Raji (cell line): ENCODE measurements at regions not wholly inside any gene's neighbourhood (a gene's known extent, or its start where the extent isn't known, plus 50 kb on each side); places are given as distances from the start of the nearest gene placed in this dataset.

Experiments
- POLR2A ChIP-seq: IDR thresholded peaks from 2 replicates; pipeline ENCODE4 v1.6.1; 2011; ENCODE audit warnings: low read depth, low read length, control low read depth; ENCODE audit not compliant: insufficient read depth

DNA sequence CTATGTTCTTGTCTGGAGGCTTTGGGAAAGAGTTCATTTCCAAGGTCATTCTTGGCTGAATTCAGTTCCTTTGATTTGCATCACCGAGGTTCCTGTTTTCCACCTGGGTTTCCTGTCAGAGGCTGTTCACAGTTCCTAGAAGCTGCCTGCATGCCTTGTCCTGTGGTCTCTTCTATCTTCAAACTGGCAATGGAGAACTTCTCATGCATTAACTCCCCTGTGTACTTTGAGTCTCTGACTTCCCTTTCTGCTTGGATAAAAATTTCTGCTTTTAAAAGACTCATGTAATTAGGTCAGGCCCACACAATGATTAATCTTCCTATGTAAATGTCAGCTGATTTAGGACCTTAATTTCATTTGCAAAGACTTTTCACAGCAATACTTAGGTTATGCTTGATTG lies 499.3 kb upstream of the FANCL start:
- TF ChIP-seq POLR2A = no peak

DNA sequence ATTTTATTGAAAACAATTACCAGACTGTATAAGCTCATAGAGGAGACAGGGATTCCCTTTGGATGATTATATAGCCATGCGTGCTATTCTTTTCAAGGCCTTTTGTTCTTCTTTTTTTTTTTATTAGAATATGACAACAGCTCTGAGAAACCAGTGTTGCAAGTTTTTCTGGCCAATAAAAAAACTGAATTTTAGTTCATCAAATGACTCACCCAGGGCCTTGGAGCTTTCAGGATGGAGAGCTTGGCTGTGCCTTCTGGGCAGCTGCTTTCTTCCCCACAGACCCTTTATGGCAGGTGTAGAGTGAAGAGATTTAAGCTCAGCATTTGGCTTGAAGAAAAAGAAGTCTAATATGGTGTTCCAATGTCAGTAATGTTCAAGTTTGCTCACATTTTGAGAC lies 497.9 kb upstream of the FANCL start:
- no peak for TF ChIP-seq POLR2A

DNA sequence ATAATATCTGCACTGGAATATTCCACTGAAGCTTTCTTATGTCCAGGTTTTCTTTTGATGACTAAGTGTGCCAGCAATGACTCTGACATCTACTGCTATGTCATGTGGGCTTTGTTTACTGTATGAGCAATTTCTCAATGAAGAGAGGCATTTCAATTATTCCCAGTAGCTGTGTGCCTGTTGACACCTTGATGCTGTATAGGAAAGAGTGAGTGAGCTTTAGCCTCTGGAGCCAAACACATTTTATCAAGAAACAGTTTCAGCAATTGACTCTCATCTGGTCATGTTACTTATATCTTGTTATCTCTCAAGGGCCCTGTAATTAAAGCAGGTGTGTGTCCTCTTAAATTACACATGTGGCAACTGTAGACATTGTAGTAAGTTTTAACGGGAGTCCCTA lies 493.2 kb upstream of the FANCL start:
- no peak for TF ChIP-seq POLR2A

DNA sequence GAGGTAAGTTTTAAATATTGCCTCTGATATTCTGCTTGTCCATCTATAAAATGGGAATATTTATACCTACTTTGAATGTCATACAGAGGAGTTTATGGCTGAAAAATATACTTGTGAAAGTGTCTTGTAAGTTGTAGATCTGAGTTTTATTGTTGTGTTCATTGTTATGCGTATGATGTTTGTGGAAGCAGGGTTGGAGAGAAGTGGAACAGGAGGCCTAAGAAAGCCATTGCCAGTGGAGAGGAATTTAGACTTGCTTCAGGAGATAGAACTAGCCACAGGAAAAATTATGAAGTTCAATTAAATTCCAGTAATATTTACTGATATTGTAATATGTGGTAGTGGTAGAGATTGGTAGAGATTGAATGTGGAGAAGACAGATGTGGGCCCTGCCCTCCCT lies 491.9 kb upstream of the FANCL start:
- TF ChIP-seq POLR2A = no peak

DNA sequence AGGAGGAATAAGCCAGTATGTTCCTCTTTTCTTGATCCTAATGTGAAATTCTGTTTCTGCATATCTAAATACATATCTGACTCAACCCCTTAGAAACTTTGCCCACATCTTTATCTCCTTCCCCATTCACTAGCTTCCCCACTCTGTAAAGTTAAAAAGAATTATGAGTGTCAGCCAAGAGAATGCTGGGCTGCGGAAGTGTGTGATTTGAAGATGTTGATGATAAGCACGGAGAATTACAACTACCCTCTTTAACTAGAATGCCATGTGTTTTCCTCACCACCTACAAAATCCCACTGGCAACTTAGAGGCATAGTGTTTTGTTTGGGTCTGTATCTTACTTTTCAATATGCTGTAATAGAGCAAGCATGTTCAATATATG lies 490.4 kb upstream of the FANCL start:
- no peak for TF ChIP-seq POLR2A

DNA sequence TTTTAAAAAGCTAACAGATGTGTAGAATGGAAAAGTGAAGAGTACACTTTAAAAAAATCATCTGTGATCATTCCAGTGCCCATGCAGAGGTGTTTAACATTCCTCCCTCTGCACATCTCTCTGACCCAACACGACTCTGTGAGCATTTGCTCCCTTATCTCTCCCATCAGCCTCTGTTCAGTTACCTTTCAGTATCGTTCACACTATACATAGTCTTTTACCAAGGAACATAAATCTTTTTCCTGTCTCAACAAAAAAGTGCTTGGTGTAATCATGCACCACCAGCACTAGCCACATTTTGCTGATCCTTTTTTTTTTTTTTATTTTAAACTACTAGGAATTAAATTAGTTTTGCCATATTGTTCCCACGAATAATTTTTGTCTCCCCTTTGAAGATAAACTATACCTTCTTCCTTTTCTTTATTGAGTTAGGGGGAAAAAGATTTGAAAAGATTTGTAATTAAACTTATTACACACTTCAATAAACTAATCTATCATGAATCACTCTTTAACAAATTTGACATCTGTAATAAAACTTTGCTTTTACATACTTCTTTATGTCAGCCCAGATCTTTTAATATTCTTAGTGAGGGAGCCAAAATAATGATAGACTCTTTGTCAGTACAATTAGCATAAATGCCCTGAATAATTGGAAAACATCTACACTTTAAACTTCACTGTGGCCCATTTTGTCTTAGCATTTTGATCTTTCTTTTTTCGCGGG lies 489.8 kb upstream of the FANCL start:
- no peak for TF ChIP-seq POLR2A

DNA sequence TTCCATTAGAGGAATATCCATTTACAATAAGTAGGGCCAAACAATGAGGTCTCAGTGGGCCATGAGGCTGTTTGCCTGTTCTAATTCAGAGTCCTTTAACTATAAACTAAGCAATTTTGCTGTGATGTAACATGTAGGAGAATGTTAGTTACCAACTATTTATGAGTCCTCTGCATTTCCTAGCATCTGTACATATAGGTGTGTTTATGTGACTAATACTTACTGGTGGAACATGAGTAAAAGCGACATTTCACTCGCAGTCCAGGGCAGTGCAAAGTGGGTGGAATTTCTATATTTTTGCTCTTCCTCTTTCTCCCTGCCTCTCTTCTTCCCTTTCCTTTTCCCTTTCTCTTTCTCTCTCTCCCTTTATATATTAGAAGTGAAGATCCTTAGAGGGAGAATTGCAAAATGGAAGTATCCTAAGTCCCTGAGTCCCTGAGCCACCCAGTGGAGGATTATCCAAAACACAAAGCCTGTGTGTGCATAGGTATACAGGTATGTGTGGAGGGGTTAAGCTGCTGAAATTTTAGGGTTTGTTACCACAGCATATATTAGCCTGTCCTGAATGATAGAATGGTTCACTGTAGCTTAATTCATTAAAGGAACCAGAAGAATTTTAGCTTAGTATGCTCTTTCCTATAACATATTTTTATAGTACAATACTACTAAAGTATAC lies 487.0 kb upstream of the FANCL start:
- TF ChIP-seq POLR2A = no peak

DNA sequence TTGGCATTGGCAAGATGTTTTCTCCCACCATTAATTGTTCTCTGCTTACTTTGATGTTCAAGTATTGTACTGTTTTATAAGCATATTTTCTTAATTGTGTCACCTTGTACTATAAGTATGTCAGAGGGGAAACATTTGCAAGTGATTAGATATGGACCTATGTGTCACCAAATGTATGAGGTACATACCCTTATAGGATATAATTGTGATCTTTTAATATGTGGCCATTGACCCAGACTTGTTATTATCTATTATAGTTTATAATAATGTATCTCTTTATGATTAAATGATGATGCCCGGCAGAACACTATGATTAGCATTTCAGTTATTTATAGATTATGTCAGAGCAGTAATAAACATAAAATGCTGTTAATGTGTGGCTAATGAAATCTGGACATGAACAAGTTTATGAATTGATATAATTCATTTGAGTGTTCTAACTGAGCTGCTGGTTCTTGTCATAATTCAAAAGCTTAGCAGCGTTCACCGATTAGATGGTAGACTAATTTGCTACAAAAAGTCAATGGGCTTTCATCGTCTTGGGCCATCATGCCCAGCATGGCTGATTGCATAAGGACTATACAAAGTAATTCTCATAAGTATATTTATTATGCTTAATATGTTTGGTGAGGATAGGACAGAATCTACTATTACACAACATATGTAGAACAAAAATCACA lies 480.9 kb upstream of the FANCL start:
- no peak for TF ChIP-seq POLR2A

DNA sequence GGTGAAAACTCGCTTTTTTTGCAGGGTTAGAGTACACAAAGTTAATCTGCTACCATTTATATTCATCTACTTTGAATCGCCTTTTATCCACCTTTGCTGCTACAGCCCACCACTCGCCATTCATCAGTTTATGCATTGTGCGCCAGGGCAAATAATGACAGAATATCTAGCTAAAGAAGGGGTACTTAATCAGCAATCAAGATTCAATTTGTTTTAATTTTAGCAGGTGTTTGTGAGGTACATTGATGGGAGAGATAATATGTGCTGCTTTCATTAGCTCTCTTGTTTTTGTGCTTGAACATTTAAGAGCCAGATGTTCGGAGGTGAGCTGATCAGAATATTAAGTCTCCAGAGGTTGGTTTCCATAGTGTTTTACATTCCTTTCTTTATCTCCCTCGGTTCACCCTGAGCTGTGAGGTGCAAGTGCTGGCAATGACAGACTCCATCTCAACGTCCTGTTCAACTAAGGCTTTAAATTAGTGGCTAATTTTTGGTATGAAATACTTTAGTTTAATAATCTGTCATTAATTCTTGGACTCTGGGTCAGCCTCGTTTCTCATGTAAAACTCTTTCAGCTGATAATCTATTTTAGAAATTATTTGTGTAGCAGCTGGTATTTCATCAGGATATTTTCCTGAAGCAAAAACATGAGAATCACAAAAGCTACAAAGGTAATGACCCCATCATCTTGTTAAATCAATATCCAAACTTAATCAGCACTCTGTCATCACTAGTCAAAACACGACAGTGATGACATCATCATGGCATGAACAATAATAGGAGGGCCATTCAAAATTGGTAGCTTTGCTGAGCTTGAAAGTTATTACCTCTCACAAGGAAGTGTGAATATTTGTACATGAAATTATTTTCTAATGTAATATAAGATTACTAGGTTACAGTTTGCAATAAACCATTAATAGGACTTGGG lies 479.9 kb upstream of the FANCL start:
- TF ChIP-seq POLR2A = no peak

DNA sequence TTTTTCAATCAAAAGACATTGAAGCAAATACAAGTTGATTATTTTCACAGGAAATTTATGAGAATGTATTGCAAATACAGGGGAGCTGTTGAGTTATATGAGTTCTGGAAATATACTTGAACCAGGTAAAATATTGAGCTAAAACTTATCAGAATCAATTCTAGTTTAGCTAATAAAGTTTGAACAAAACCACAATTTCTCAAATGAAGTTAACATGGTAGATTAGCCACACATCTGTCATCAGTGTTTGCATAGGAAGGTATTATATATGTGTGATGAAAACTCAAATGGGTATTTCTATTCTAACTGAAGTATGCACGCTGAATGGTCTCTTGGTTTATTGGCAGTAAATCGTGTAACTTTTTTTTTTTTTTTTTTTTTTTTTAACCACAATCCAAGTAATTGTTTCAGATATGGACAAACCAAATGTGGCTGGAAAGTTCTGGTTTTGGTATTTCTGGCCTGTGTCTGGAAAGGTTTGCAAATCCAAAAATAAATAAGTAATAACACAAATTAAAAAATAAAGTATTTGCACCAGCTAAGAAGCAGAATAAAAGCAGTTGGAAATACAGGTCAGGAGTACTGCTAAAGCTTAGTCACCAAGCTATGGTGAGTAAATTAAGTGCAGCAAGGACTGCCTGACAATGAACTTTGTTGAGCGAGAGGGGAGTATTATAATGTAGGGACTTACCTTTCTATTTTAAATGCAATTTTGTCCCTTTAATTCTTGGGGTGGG lies 479.1 kb upstream of the FANCL start:
- no peak for TF ChIP-seq POLR2A

DNA sequence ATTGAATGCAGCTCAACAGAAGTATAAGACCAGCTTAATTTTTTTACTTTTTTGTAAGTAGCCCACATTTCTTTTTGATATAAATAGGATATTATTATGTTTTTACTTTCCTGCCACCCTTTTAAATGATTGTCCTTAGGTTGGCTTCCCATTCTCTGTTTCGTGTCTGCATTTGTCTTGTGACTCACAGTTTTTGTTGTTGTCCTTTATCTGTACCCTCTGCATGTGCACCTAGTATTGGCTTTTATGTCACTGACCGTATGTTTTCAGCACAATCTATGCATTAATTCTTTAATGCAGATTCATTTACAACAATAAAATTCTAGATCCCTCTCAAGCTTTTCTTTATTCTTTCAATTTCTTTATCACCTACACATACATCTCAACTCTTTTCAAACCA lies 474.2 kb upstream of the FANCL start:
- no peak for TF ChIP-seq POLR2A

DNA sequence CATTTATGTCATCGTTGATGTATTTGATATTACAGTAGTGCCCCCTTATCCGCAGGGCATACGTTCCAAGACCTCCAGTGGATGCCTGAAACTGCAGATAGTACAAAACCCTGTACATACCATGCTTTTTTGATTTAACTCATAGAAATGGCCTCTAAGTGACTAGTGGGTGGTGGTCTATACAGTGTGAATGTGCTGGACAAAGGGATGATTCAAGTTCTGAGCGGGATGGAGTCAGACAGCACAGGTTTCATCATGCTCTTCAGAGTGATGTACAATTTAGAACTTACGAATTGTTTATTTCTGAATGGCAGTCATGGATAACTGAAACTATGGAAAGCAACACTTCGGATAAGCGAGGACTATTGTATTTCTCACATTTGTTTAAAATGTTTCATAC lies 473.1 kb upstream of the FANCL start:
- no peak for TF ChIP-seq POLR2A

DNA sequence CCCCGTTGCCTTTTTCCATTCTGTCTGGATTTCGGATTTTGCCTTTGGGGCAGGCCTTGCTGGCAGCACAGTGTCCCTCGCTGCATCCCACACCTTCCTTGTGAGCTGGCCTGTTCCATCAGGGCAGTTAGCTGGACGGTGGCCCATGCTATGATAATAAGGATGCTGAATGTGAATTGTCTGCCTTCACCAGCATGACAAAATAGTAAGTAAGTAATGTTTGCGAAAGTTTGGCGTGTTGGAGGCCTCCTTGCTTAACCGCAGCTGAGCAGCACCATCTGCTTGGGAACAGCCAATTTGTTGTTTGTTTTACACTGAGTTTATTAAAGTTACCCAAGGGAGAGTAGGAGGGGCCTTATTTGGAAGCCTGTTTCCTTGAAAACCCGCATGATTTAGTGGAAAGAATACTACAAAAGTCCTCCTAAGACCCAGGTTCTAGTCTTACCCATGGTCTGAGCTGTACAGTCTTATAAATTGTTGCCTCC lies 469.7 kb upstream of the FANCL start:
- TF ChIP-seq POLR2A = no peak

DNA sequence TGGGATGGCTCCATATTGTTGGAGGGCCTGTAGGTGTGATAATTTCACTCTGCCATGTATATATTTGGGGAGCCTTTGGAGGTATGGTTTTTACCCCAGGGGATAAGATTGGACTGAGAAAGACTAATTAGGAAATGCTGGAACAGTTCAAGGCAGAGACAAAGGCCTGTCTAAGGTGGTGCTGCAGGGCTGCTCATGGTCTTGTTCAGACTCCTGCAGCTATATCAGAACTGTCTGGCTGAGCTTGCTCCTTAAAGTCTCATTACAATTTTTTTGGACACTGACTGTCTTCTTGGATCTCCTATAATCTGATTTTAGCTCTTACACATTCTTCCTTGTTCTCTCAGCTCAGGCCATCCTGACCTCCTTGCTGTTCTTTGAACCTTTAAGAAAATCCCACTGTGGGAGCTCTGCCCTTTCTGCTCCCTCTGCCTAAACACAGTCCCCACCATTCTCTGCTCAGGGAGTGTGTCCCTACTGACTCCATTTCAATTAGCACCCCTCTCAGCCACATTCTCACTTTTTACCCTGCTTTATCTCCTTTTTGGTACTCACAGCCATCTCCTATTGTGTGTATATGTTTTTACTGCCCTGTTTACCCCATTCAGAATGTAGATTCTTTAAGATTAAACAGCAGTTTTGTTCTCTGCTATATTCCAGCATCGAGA lies 468.7 kb upstream of the FANCL start:
- no peak for TF ChIP-seq POLR2A
